SU-DHL-6 (cell line): ENCODE measurements at regions not wholly inside any gene's neighbourhood (a gene's known extent, or its start where the extent isn't known, plus 50 kb on each side); places are given as distances from the start of the nearest gene placed in this dataset.

Experiments
- H2AFZ ChIP-seq: fragments of 200-600 bp; sonication (generic); 2 replicates; pipeline ENCODE4 v1.6.1; 2014; ENCODE audit warnings: low read depth, mild to moderate bottlenecking, moderate library complexity, mixed read lengths, antibody characterized with exemption, low read length; ENCODE audit not compliant: severe bottlenecking
- H3F3A ChIP-seq: fragments of 200-600 bp; shearing (Covaris generic); 2 replicates; pipeline ENCODE4 v1.6.0; 2016; ENCODE audit warnings: antibody characterized with exemption, mild to moderate bottlenecking; ENCODE audit not compliant: insufficient read depth
- H3K27ac ChIP-seq: fragments of 200-600 bp; sonication (generic); 2 replicates; pipeline ENCODE4 v1.5.1; 2016; ENCODE audit warnings: low read depth, mild to moderate bottlenecking, low read length, moderate library complexity, mixed read lengths
- H3K27me3 ChIP-seq: fragments of 200-600 bp; sonication (generic), shearing (Covaris generic); 2 replicates; pipeline ENCODE4 v1.6.0; 2014; ENCODE audit warnings: mild to moderate bottlenecking, low read length
- H3K36me3 ChIP-seq: fragments of 200-600 bp; sonication (generic); 2 replicates; pipeline ENCODE4 v1.6.1; 2014; ENCODE audit warnings: mild to moderate bottlenecking, low read length, mixed read lengths
- H3K4me2 ChIP-seq: fragments of 300-600, 200-600 bp; shearing (Covaris generic), sonication (generic); 2 replicates; pipeline ENCODE4 v1.6.0; 2014; ENCODE audit warnings: low read length, low read depth, mild to moderate bottlenecking; ENCODE audit not compliant: poor library complexity, severe bottlenecking
- H3K4me3 ChIP-seq: fragments of 200-600 bp; sonication (generic); 2 replicates; pipeline ENCODE4 v1.5.1; 2014; ENCODE audit warnings: antibody characterized with exemption, low read length, mild to moderate bottlenecking, mixed read lengths; ENCODE audit not compliant: insufficient read depth, poor library complexity, severe bottlenecking
- H3K79me2 ChIP-seq: fragments of 200-600 bp; sonication (generic); 2 replicates; pipeline ENCODE4 v1.6.1; 2014; ENCODE audit warnings: mild to moderate bottlenecking, low read length, moderate library complexity; ENCODE audit not compliant: insufficient read depth
- H3K9ac ChIP-seq: fragments of 200-600 bp; sonication (generic); 2 replicates; pipeline ENCODE4 v1.7.0; 2014; ENCODE audit warnings: mild to moderate bottlenecking, low read length
- H3K9me2 ChIP-seq: fragments of 200-600 bp; sonication (generic); replicated peaks from 2 replicates; pipeline ENCODE4 v1.6.1; 2014; ENCODE audit warnings: low read length; ENCODE audit not compliant: insufficient read depth
- H3K9me3 ChIP-seq: fragments of 200-600 bp; sonication (generic); 2 replicates; pipeline ENCODE4 v1.6.1; 2014; ENCODE audit warnings: low read length, mixed read lengths; ENCODE audit not compliant: insufficient read depth
- H4K20me1 ChIP-seq: fragments of 200-600 bp; sonication (generic); 2 replicates; pipeline ENCODE4 v1.6.1; 2014; ENCODE audit warnings: low read depth, mild to moderate bottlenecking, antibody characterized with exemption, low read length, moderate library complexity, mixed read lengths
- CTCF ChIP-seq: fragments of 200-600 bp; sonication (generic); IDR thresholded peaks from one replicate; pipeline ENCODE4 v1.5.1; 2017; ENCODE audit warnings: antibody characterized with exemption, mild to moderate bottlenecking, low read length, moderate library complexity; ENCODE audit not compliant: insufficient read depth, poor library complexity, severe bottlenecking
- EZH2phosphoT487 ChIP-seq: fragments of 200-600 bp; sonication (generic), shearing (Covaris generic); conservative IDR thresholded peaks from 2 replicates; pipeline ENCODE4 v1.6.1; 2018; ENCODE audit warnings: mild to moderate bottlenecking, antibody characterized with exemption, low read length, moderate library complexity, mixed read lengths

GRCh38 chr12:131596115-131596514 is 114.8 kb upstream of the SFSWAP start:
- H3K27ac ChIP-seq, result no peak overlapping the region
- no peaks in the 10 kb centered on the region for H3F3A ChIP-seq
- H3K9ac ChIP-seq, result no peak overlapping the region
- no peaks in the 10 kb centered on the region for H3K79me2 ChIP-seq
- H3K27me3 ChIP-seq, result no peaks in the 10 kb centered on the region
- no peaks in the 10 kb centered on the region for H4K20me1 ChIP-seq
- no peaks in the 10 kb centered on the region for H3K36me3 ChIP-seq
- no peaks in the 10 kb centered on the region for H3K9me3 ChIP-seq
- TF ChIP-seq EZH2phosphoT487 (no peak), CTCF (no peak)
- H3K4me2 ChIP-seq, result no peak overlapping the region
- no peaks in the 10 kb centered on the region for H3K9me2 ChIP-seq
- H3K4me3 ChIP-seq, result no peak overlapping the region
- H2AFZ ChIP-seq, result no peak overlapping the region

GRCh38 chr12:131597333-131597732 is 113.6 kb upstream of the SFSWAP start:
- Histone ChIP-seq H3K4me3 (no peak overlapping the region), H3K9ac (no peak overlapping the region), H3F3A (no peaks in the 10 kb centered on the region), H3K79me2 (no peaks in the 10 kb centered on the region), H3K9me3 (no peaks in the 10 kb centered on the region), H3K27ac (no peak overlapping the region), H4K20me1 (no peaks in the 10 kb centered on the region), H3K36me3 (no peaks in the 10 kb centered on the region), H3K4me2 (no peak overlapping the region), H3K9me2 (no peaks in the 10 kb centered on the region), H2AFZ (no peak overlapping the region), H3K27me3 (no peaks in the 10 kb centered on the region)
- TF ChIP-seq EZH2phosphoT487 (no peak), CTCF (no peak)

- Histone ChIP-seq H3K9me2 (no peaks in the 10 kb centered on the region), H3F3A (no peaks in the 10 kb centered on the region), H3K36me3 (no peaks in the 10 kb centered on the region), H3K4me3 (no peak overlapping the region), H3K79me2 (no peaks in the 10 kb centered on the region), H3K9me3 (no peaks in the 10 kb centered on the region), H2AFZ (no peak overlapping the region), H3K27ac (no peak overlapping the region), H3K27me3 (no peaks in the 10 kb centered on the region), H4K20me1 (no peaks in the 10 kb centered on the region), H3K4me2 (no peak overlapping the region), H3K9ac (no peak overlapping the region)
- TF ChIP-seq CTCF, result no peak
- TF ChIP-seq EZH2phosphoT487, result no peak
Observed at GRCh38 chr12:131598717-131599116, 112.2 kb upstream of the SFSWAP start.
